Prostate gland (tissue), 2 donors: ENCODE measurements at regions not wholly inside any gene's neighbourhood (a gene's known extent, or its start where the extent isn't known, plus 50 kb on each side); places are given as distances from the start of the nearest gene placed in this dataset.

Experiments
- DNase-seq: peaks from one replicate; pipeline ENCODE4 v3.0.0-alpha.2; 2019; ENCODE audit warnings: low spot score
- H3K27ac ChIP-seq, 2 donors: fragments of 200-600 bp; sonication (generic); 2 replicates each; pipeline ENCODE4 v1.5.1; 2017 to 2019
- H3K27me3 ChIP-seq: fragments of 200-600 bp; sonication (generic); replicated peaks from 2 replicates; pipeline ENCODE4 v1.5.1; 2019; ENCODE audit not compliant: insufficient read depth
- H3K36me3 ChIP-seq, 2 donors: fragments of 200-600 bp; sonication (generic); 1 replicate in 1 of 2; 2 replicates in 1 of 2; pipeline versions ENCODE4 v1.5.1 to v1.8.1; 2017 to 2019
- H3K4me1 ChIP-seq: fragments of 200-600 bp; sonication (generic); replicated peaks from 2 replicates; pipeline ENCODE4 v1.5.1; 2019
- H3K4me3 ChIP-seq, 2 donors: fragments of 200-600 bp; sonication (generic); 2 replicates each; pipeline ENCODE4 v1.5.1; 2017 to 2019
- H3K9me3 ChIP-seq: fragments of 200-600 bp; sonication (generic); 2 replicates; pipeline ENCODE4 v1.5.1; 2017
- CTCF ChIP-seq, 4 experiments: fragments of 200-600 bp in 2 of 4; fragments of 450-650 bp in 2 of 4; sonication (generic) in 2 of 4; IDR thresholded peaks; 1 replicate in 3 of 4; 2 replicates in 1 of 4; pipeline ENCODE4 v1.5.1; 2016 to 2019; ENCODE audit warnings: antibody characterized with exemption in 4 of 4, mild to moderate bottlenecking in 2 of 4, moderate library complexity in 2 of 4
- POLR2A ChIP-seq: fragments of 450-650 bp; IDR thresholded peaks from one replicate; pipeline ENCODE4 v1.6.1; 2016; ENCODE audit warnings: antibody characterized with exemption, mild to moderate bottlenecking
- POLR2AphosphoS5 ChIP-seq: sonication (generic); formaldehyde crosslinking; IDR thresholded peaks from one replicate; pipeline ENCODE4 v1.6.1; 2017; ENCODE audit warnings: antibody characterized with exemption
- WGBS: methylation state at CpG from one replicate; pipeline ENCODE4 v1.1.5; 2018; 5-methylcytosine and 5-hydroxymethylcytosine counted together
- intact Hi-C: fragments of 100-400 bp; cut with DNase I; formaldehyde crosslinking; loops from one replicate; pipeline ENCODE4 v1.14.2; 2022

- intact Hi-C loops = no loop called here
- Histone ChIP-seq H3K27me3 (no peaks in the 10 kb centered on the region), H3K4me3 (no peak overlapping the region), H3K36me3 (no peaks in the 10 kb centered on the region), H3K27ac (no peak overlapping the region), H3K4me1 (no peaks in the 10 kb centered on the region), H3K9me3 (no peaks in the 10 kb centered on the region)
- TF ChIP-seq CTCF (IDR thresholded peaks at IDR 0.05) = no peak
- TF ChIP-seq POLR2AphosphoS5 = no peak
- no peak for TF ChIP-seq POLR2A
- 70% methylated on average over 2 of the region's 2 CpGs for WGBS
- DNase-seq = no peak
Observed at GRCh38 chr1:172902200-172902599, 148.5 kb downstream of the TNFSF18 start.

GRCh38 chr1:172902861-172903381 is 147.8 kb downstream of the TNFSF18 start:
- Histone ChIP-seq H3K36me3 (no peaks in the 10 kb centered on the region), H3K27me3 (no peaks in the 10 kb centered on the region), H3K4me1 (no peaks in the 10 kb centered on the region), H3K9me3 (no peaks in the 10 kb centered on the region), H3K4me3 (no peak overlapping the region), H3K27ac (no peak overlapping the region)
- TF ChIP-seq CTCF (IDR thresholded peaks at IDR 0.05) (no peak), POLR2A (no peak), POLR2AphosphoS5 (no peak)
- intact Hi-C loops = no loop called here
- DNase-seq = no peak
- 59% methylated on average over 1 of the region's 1 CpG for WGBS

- intact Hi-C loops = no loop called here
- H3K27me3 ChIP-seq = no peaks in the 10 kb centered on the region
- no peaks in the 10 kb centered on the region for H3K4me1 ChIP-seq
- H3K4me3 ChIP-seq = no peak overlapping the region
- WGBS = 77% methylated on average over 1 of the region's 1 CpG
- no peaks in the 10 kb centered on the region for H3K9me3 ChIP-seq
- no peaks in the 10 kb centered on the region for H3K36me3 ChIP-seq
- DNase-seq = no peak
- TF ChIP-seq POLR2AphosphoS5 (no peak), POLR2A (no peak), CTCF (IDR thresholded peaks at IDR 0.05) (no peak)
- no peak overlapping the region for H3K27ac ChIP-seq
Observed at GRCh38 chr1:172903581-172904220, 147.0 kb downstream of the TNFSF18 start.

GRCh38 chr1:172905452-172905851 is 145.3 kb downstream of the TNFSF18 start:
- DNase-seq = no peak
- intact Hi-C loops = no loop called here
- TF ChIP-seq CTCF (IDR thresholded peaks at IDR 0.05) = no peak
- no peak for TF ChIP-seq POLR2AphosphoS5
- no peak for TF ChIP-seq POLR2A
- H3K27me3 ChIP-seq = no peaks in the 10 kb centered on the region
- 82% methylated on average over 2 of the region's 2 CpGs for WGBS
- no peaks in the 10 kb centered on the region for H3K4me1 ChIP-seq
- no peaks in the 10 kb centered on the region for H3K36me3 ChIP-seq
- no peak overlapping the region for H3K4me3 ChIP-seq
- no peaks in the 10 kb centered on the region for H3K9me3 ChIP-seq
- H3K27ac ChIP-seq = no peak overlapping the region
